Neural cell (in vitro differentiated cells): ENCODE measurements at regions not wholly inside any gene's neighbourhood (a gene's known extent, or its start where the extent isn't known, plus 50 kb on each side); places are given as distances from the start of the nearest gene placed in this dataset.

Experiments
- CTCF ChIP-seq: fragments of 450-650 bp; IDR thresholded peaks from 2 replicates; pipeline ENCODE4 v1.5.1; 2014; ENCODE audit warnings: antibody characterized with exemption, mild to moderate bottlenecking, moderate library complexity; ENCODE audit not compliant: poor library complexity, severe bottlenecking
- EP300 ChIP-seq: fragments of 450-650 bp; conservative IDR thresholded peaks from 2 replicates; pipeline ENCODE4 v1.6.1; 2014; ENCODE audit warnings: antibody characterized with exemption, mild to moderate bottlenecking, moderate library complexity; ENCODE audit not compliant: poor library complexity, severe bottlenecking
- EZH2 ChIP-seq: fragments of 200-600, 300-800 bp; shearing (Covaris generic), sonication (generic); IDR thresholded peaks from 2 replicates; pipeline ENCODE4 v1.6.1; 2014; ENCODE audit warnings: antibody characterized with exemption, low read length, borderline replicate concordance, mild to moderate bottlenecking; ENCODE audit not compliant: insufficient read depth, poor library complexity, severe bottlenecking
- MXI1 ChIP-seq: fragments of 450-650 bp; conservative IDR thresholded peaks from 2 replicates; pipeline ENCODE4 v1.6.1; 2014; ENCODE audit warnings: antibody characterized with exemption, mild to moderate bottlenecking; ENCODE audit not compliant: poor library complexity, severe bottlenecking
- POLR2AphosphoS5 ChIP-seq: IDR thresholded peaks from 2 replicates; pipeline ENCODE4 v1.6.1; 2012
- SMC3 ChIP-seq: fragments of 450-650 bp; conservative IDR thresholded peaks from 2 replicates; pipeline ENCODE4 v1.6.1; 2014; ENCODE audit warnings: antibody characterized with exemption, mild to moderate bottlenecking, moderate library complexity; ENCODE audit not compliant: poor library complexity
- TAF1 ChIP-seq: IDR thresholded peaks from 2 replicates; pipeline ENCODE4 v1.6.1; 2012; ENCODE audit warnings: low read depth
- TF ChIP-seq, protein P1 (sequence below): IDR thresholded peaks from 2 replicates; pipeline ENCODE4 v1.6.1; 2012; ENCODE audit warnings: borderline replicate concordance

DNA sequence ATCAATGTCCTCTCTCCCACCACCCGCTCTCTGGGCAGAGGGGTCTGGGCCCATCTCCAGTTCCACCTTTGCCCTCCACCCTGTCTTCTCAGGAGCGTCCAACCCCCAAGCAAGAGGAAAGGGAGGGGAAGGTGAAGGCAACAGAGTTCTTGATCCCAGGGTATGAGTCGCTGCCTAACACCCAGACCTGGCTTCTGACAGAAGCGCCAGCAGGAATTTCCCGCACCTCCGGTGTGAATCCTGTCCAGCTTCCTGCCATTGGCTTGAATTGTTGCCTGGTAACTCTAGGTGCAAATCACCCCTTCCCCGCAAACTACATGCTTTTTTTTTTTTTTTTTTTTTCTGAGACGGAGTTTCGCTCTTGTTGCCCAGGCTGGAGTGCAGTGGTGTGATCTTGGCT lies 84.2 kb upstream of the IER5L start:
- TF ChIP-seq CTCF (no peak), EP300 (no peak), EZH2 (no peak), TAF1 (no peak), POLR2AphosphoS5 (no peak), MXI1 (no peak), SMC3 (no peak)
- TF ChIP-seq, protein P1, sequence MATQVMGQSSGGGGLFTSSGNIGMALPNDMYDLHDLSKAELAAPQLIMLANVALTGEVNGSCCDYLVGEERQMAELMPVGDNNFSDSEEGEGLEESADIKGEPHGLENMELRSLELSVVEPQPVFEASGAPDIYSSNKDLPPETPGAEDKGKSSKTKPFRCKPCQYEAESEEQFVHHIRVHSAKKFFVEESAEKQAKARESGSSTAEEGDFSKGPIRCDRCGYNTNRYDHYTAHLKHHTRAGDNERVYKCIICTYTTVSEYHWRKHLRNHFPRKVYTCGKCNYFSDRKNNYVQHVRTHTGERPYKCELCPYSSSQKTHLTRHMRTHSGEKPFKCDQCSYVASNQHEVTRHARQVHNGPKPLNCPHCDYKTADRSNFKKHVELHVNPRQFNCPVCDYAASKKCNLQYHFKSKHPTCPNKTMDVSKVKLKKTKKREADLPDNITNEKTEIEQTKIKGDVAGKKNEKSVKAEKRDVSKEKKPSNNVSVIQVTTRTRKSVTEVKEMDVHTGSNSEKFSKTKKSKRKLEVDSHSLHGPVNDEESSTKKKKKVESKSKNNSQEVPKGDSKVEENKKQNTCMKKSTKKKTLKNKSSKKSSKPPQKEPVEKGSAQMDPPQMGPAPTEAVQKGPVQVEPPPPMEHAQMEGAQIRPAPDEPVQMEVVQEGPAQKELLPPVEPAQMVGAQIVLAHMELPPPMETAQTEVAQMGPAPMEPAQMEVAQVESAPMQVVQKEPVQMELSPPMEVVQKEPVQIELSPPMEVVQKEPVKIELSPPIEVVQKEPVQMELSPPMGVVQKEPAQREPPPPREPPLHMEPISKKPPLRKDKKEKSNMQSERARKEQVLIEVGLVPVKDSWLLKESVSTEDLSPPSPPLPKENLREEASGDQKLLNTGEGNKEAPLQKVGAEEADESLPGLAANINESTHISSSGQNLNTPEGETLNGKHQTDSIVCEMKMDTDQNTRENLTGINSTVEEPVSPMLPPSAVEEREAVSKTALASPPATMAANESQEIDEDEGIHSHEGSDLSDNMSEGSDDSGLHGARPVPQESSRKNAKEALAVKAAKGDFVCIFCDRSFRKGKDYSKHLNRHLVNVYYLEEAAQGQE = no peak
